ENCODE measurements at regions not wholly inside any gene's neighbourhood (a gene's known extent, or its start where the extent isn't known, plus 50 kb on each side); places are given as distances from the start of the nearest gene placed in this dataset.
"Not testable (repeated sequence)": the region's sequence is repeated elsewhere in the genome, so short reads cannot be mapped to it uniquely, and the experiment has no call there.

- DNase-seq (no peak), ATAC-seq (no peak)
- intact Hi-C loops (cut with DNase I, micrococcal nuclease), result no loop called here
These were observed 572.0 kb upstream of the DIAPH2 start for GRCh38 chrX:96112689-96113088.

GRCh38 chrX:96126182-96126581 is 558.5 kb upstream of the DIAPH2 start:
- DNase-seq (no peak), ATAC-seq (no peak)
- intact Hi-C loops (cut with DNase I, micrococcal nuclease), result no loop called here

- intact Hi-C loops (cut with DNase I, micrococcal nuclease); ATAC-seq; DNase-seq: not testable (repeated sequence)
These were observed 556.6 kb upstream of the DIAPH2 start for GRCh38 chrX:96128058-96128457.

- ATAC-seq, result no peak
- DNase-seq, result no peak
- intact Hi-C loops (cut with DNase I, micrococcal nuclease), result no loop called here
These were observed 543.8 kb upstream of the DIAPH2 start for GRCh38 chrX:96140796-96141195.

GRCh38 chrX:96147681-96148080 is 537.0 kb upstream of the DIAPH2 start:
- intact Hi-C loops (cut with DNase I, micrococcal nuclease), result no loop called here
- ATAC-seq (no peak), DNase-seq (no peak)

GRCh38 chrX:96170626-96171025 is 514.0 kb upstream of the DIAPH2 start:
- ATAC-seq, result no peak

GRCh38 chrX:96176921-96177320 is 507.7 kb upstream of the DIAPH2 start:
- no peak for ATAC-seq
- DNase-seq, result no peak

More at GRCh38 chrX:96170626-96171025, 514.0 kb upstream of the DIAPH2 start:
- DNase-seq, result no peak
- intact Hi-C loops (cut with DNase I, micrococcal nuclease), result no loop called here

GRCh38 chrX:96181605-96182004 is 503.0 kb upstream of the DIAPH2 start:
- no peak for ATAC-seq
- intact Hi-C loops (cut with DNase I, micrococcal nuclease), result loop anchor here in 1 of 2 donors (10.0 kb wide), 1 partner anchor 417 kb away; no protein-coding TSS in a partner anchor
- no peak for DNase-seq

More at GRCh38 chrX:96176921-96177320, 507.7 kb upstream of the DIAPH2 start:
- intact Hi-C loops (cut with DNase I, micrococcal nuclease), result no loop called here

GRCh38 chrX:96182366-96182765 is 502.3 kb upstream of the DIAPH2 start:
- DNase-seq, result peak in 1 of 2 donors; percentile 39
- intact Hi-C loops (cut with DNase I, micrococcal nuclease), result loop anchor here in 1 of 2 donors (10.0 kb wide), 1 partner anchor 418 kb away; no protein-coding TSS in a partner anchor
- peak; percentile 83 for ATAC-seq

GRCh38 chrX:96183391-96183790 is 501.3 kb upstream of the DIAPH2 start:
- ATAC-seq, result no peak
- intact Hi-C loops (cut with DNase I, micrococcal nuclease), result loop anchor here in 1 of 2 donors (10.0 kb wide), 1 partner anchor 419 kb away; no protein-coding TSS in a partner anchor
- DNase-seq, result no peak

- ATAC-seq (no peak), DNase-seq (no peak)
- intact Hi-C loops (cut with DNase I, micrococcal nuclease), result loop anchor here in 1 of 2 donors (10.0 kb wide), 1 partner anchor 419 kb away; no protein-coding TSS in a partner anchor
These were observed 500.8 kb upstream of the DIAPH2 start for GRCh38 chrX:96183843-96184242.

GRCh38 chrX:96204928-96205327 is 479.7 kb upstream of the DIAPH2 start:
- ATAC-seq (peak; percentile 89), DNase-seq (peak in 1 of 2 donors; percentile 11)
- intact Hi-C loops (cut with DNase I, micrococcal nuclease), result no loop called here

- no peak for DNase-seq
- no peak for ATAC-seq
- intact Hi-C loops (cut with DNase I, micrococcal nuclease), result no loop called here
These were observed 472.7 kb upstream of the DIAPH2 start for GRCh38 chrX:96211953-96212352.

- intact Hi-C loops (cut with DNase I, micrococcal nuclease); ATAC-seq; DNase-seq: not testable (repeated sequence)
These were observed 470.0 kb upstream of the DIAPH2 start for GRCh38 chrX:96214681-96215080.

GRCh38 chrX:96224279-96224678 is 460.4 kb upstream of the DIAPH2 start:
- no peak for DNase-seq
- no peak for ATAC-seq
- intact Hi-C loops (cut with DNase I, micrococcal nuclease), result no loop called here

GRCh38 chrX:96244955-96245354 is 439.7 kb upstream of the DIAPH2 start:
- ATAC-seq, result no peak
- no peak for DNase-seq
- intact Hi-C loops (cut with DNase I, micrococcal nuclease), result no loop called here

GRCh38 chrX:96246436-96246835 is 438.2 kb upstream of the DIAPH2 start:
- no peak for ATAC-seq
- intact Hi-C loops (cut with DNase I, micrococcal nuclease), result no loop called here
- no peak for DNase-seq

All from left colon (tissue), 2 donors.